Sigmoid colon (tissue), 4 donors: ENCODE measurements at regions not wholly inside any gene's neighbourhood (a gene's known extent, or its start where the extent isn't known, plus 50 kb on each side); places are given as distances from the start of the nearest gene placed in this dataset.

Experiments used
- POLR2AphosphoS5 ChIP-seq, 4 donors: sonication (generic); formaldehyde crosslinking; IDR thresholded peaks; one replicate each; pipeline ENCODE4 v1.6.1; 2017; ENCODE audit warnings: antibody characterized with exemption in 4 of 4
- TF ChIP-seq, protein P1 (sequence below), 4 experiments: fragments of 450-650 bp in 3 of 4; fragments of 200-600 bp in 1 of 4; IDR thresholded peaks; one replicate each; pipeline ENCODE4 v1.5.1; 2016 to 2019; ENCODE audit warnings: antibody characterized with exemption in 4 of 4, mild to moderate bottlenecking in 3 of 4, moderate library complexity in 2 of 4

DNA sequence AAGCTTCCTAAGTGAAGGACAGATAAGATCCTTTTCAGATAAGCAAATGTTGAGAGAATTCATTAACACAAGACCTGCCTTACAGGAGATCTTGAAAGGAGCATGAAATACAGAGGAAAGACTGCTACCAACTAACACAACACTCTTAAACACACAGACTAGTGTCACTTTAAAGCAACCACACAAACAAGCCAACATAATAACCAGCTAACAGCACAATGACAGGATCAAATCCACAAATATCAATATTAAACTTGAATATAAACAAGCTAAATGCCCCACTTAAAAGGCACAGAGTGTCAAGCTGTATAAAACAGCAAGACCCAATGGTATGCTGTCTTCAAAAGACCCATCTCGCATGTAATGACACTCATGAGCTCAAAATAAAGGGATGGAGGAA, 70.8 kb upstream of the HMGXB4 start:
- TF ChIP-seq, protein P1, sequence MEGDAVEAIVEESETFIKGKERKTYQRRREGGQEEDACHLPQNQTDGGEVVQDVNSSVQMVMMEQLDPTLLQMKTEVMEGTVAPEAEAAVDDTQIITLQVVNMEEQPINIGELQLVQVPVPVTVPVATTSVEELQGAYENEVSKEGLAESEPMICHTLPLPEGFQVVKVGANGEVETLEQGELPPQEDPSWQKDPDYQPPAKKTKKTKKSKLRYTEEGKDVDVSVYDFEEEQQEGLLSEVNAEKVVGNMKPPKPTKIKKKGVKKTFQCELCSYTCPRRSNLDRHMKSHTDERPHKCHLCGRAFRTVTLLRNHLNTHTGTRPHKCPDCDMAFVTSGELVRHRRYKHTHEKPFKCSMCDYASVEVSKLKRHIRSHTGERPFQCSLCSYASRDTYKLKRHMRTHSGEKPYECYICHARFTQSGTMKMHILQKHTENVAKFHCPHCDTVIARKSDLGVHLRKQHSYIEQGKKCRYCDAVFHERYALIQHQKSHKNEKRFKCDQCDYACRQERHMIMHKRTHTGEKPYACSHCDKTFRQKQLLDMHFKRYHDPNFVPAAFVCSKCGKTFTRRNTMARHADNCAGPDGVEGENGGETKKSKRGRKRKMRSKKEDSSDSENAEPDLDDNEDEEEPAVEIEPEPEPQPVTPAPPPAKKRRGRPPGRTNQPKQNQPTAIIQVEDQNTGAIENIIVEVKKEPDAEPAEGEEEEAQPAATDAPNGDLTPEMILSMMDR (IDR thresholded peaks at IDR 0.05) = no peak
- no peak for TF ChIP-seq POLR2AphosphoS5 (IDR thresholded peaks at IDR 0.05)
